IPS DF 4.7 (cell line): ENCODE measurements at regions not wholly inside any gene's neighbourhood (a gene's known extent, or its start where the extent isn't known, plus 50 kb on each side); places are given as distances from the start of the nearest gene placed in this dataset.
"Not testable (repeated sequence)": the region's sequence is repeated elsewhere in the genome, so short reads cannot be mapped to it uniquely, and the experiment has no call there.

ENCODE experiments used
- DNase-seq: peaks from one replicate; pipeline ENCODE4 v3.0.0-alpha.2; 2013; ENCODE audit warnings: low spot score; ENCODE audit errors: extremely low read depth

DNA sequence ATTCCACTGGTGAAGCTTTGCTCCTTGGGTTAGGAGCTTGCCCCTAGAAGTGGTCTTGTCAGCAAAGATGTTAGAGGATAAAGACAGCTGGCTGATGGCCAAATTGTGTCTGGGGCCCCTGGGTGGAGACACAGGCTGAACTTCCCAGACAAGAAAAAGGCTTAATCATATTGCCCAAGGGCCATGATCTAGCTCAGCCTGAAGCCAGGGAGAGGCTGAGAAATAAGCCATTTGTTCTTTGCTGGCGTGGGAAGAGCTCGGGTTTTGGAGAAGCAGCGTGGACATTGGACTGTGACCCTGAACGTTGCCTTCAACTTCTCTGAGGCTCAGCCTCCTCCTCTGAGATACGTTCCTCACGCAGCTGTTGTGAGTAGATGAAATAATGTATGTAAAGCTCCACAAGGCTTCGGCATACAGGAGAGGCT lies 153.0 kb downstream of the ZFP36L2 start:
- DNase-seq, result no peak

DNA sequence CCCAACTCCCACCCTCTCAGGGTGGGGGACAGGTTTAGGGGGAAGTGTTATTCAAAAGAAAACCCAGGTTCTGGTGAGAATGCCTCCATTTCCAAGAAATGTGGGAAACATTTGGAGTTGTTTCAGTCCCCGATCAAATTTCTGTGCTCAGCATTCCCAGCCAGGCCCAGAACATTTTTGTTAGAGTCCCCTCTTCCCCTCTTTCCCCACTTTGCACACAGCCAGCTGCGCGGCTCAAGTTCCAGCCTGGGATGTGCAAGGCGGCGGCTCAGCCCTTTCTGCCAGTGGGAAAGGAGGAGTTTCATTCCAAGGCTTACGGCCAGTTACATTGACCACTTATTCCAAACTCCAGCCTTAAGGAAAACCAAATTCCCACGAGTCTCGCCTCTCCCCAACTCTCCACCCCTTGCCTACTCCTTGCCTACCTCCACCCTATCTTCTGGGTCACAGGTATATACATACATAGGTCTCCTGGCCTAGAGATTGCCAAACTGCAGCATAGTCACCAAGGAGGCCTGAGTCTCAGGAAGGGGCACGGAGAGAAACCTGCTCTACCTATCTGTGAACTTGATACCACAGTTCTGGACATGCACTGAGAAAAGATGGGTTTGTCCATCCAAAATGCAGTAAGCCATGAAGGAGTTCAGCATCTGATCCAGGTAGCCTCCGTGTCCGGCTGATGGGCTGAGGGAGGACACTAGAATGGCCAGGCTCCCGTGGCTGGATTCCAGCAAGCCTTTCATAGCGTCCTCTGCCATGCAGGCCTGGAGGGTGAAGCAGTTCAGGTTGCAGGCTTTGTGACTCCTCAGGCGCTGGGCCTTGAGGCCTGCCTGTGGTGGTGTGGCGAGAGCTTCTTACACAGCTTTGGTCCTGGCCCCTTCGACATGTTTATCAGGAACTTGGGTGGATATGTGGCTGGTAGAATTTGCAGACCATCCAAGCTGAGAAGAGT lies 154.5 kb downstream of the ZFP36L2 start:
- DNase-seq, result no peak

DNA sequence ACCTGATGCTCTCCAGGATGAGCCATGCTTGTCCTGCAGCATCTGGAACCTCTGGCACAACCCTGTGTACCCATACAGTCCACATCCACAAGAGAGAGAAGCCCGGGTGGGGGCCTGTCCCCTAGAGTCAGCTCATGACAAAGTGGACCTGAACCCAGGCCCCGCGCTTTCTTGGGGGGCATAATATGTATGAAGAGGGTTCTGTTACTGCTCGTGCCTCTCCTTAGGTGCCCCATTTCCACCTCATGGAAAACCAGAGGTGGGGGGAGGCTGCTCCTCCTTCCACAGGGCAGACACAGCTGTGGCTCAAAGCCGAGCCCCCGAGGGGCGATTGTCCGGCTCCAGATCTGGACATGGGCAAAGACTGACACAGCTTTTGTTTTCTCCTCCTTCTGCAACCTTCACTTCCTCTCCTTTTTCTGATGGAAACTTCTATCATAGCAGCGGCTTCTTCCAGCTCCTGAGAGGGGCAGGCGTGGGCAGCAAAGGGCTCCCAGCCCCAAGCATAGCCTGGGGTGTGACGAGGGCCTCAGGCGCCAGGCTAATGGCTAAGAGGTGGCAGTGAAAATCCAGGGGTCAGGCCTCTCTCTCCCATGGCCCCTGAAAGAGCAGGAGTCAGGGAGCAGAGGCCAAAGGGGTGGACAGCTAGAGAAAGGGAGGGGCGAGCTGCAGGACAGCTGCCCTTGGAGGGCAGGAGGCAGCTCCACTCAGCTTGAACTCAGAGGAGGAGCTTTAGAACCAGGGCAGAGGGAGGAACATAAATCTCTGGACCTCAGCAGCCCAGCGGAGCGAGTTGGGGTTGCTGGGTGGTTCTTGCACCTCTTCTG lies 155.5 kb downstream of the ZFP36L2 start:
- DNase-seq, result no peak

DNA sequence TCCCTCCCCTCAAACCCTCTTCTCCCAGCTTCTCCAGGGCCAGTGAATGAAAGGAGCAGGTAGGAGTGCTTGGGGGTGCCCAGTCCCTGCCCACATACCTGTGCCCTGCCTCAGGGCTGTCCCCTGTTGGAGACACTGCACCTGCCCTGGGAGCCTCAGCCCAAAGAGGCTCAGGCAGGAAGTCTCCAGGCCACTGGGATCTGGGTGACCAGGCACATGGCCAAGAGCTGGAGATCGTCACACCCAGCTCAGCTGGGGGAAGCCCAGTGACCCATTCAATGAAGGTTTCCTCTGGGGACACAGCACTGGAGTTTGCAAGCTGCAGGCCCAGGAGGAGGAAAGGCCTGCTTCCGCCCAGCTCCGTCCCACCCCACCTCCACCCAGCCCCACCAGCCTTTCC lies 156.4 kb downstream of the ZFP36L2 start:
- no peak for DNase-seq

DNA sequence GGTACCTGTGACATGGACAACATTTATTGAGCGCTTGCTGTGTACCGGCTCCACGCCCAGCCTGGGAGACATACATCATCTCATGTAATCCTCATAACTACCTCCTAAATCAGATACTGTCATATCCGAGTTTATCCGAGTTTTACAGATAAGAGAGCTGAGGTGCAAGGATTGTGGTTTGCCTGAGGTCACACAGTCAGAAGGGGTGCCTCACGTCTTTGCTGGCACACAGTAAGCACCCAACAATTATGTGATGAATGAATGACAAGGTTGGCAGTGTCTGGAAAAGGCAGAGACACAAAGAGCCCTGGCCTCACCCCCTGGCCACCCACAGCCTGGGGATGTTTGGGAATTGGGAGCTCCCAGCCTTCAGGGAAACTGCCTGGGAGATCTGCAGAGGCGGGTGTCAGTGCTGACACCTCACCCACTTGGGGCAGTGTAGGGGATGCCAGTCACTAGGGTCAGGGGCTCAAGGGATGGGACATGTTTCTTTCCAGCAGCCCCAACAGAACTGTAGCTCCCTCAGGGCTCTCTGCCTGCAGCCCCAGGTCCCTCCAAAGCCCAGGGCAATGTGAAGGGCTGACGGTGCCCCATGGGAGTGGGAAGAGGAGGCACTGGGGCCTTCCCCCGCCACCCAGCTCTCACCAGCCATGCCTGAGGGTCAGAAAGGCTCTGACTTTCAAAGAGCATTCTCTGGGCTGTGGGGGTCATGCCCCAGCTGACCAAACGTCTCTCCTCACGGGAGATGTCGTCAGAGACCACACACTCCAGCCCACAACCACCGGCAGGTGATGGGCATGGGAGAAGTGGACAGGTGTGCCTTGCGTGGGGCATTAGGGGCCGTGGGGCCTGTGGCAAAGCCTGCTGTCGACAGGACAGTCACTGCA lies 157.5 kb downstream of the ZFP36L2 start:
- DNase-seq, result no peak

DNA sequence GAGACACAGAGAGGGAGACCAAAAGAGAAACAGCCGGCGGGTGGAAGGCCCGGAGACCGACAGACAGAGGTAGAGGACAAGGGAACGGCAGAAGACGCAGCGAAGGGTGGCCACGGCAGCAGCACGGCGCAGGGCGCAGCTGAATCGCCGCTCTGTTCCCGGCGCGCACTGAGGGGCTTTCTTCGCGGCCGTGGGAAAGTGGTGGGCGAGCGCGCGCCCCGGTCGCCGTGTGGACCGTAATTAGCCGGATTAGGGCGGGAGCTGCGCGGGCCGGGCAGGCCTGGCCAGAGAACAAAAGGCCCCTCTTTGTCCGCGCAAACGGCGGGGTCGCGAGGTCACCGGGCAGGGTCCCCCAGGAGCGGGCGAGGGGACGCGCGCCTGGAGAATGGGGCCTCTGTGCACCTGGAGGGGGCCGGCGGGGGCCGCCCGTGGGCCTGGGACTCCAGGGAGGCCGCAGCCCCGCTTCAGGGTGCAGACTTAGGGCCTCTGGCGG lies 158.3 kb downstream of the ZFP36L2 start:
- DNase-seq, result no peak

DNA sequence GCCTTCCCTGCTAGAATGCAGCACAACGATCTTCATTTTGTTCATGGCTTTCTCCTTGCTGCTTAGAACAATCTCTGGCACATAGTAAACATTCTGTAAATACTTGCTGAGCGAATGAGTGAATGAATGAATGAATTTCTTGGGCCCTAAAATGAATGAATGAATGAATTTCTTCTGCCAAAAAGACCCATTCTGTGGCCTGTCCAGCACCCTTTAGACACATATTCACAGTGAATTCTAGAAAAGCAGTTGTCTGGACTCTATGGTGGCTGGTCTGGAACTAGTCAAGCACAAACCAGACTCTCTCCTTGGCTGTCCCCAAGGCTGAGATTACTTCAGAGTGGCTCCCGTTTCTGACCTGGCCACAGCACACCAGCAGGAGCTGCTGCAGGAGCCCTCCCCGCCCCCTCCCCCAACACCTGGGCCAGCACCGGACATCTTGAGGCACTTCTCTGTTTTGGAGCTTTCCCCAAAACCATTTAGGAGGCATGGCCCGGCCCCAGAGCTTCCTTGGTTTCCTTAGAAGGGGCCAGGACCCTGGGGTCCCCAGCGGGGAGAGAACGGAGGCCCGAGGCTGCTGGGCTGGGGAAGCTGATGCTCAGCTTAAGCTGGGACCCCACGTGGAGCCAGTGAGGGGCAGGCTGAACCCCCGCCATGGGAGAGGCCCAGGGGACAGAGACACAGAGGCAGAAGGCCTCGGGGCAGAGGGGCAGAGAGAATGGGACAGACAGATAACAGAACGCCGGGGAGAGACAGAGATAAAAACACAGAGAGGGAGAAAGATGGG lies 159.0 kb downstream of the ZFP36L2 start:
- no peak for DNase-seq

DNA sequence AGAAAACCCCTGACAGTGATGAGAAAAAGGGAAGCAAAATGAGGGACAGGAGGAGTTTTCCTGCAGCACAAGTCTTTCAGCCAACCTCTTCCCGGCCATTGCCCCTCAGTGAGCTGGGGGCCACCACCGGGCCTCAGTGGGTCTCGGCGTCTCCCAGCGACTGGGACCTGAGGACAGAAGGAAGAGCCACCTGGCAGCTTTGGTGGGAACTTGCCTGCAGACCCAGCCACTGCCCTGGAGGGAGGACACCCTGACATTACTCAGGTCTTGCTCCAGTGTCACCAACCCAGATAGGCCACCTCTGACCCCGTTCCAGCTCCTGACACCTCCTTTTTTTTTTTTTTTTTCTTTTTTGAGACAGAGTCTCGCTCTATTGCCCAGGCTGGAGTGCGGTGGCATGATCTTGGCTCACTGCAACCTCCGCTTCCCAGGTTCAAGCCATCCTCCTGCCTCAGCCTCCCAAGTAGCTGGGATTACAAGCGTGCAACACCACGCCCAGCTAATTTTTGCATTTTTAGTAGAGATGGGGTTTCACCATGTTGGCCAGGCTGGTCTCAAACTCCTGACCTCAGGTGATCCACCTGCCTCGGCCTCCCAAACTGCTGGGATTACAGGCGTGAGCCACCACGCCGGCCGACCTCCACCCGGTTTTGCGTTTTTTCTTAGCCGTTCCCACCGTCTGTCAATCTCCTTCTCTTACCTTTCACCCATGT lies 159.7 kb downstream of the ZFP36L2 start:
- DNase-seq, result not testable (repeated sequence)

DNA sequence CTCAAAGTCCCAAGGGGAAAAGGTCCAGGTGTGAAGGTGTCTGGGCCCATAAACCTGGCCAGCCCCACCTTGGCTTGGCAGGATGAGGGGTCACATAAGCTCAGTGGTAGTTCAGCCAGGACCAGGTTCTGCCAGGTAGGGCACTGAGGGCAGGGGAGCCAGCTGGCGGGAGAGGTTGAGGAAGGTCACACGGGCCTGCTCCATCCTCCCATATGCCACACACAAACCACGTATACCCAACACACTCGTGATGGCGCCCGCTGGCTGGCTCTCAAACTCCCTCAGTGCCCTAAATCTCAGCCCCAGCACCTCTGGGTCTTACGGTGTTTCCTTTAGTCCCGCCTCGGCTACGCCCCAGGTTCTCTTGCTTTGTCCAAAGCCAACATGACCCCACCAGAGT lies 160.5 kb downstream of the ZFP36L2 start:
- DNase-seq, result no peak

DNA sequence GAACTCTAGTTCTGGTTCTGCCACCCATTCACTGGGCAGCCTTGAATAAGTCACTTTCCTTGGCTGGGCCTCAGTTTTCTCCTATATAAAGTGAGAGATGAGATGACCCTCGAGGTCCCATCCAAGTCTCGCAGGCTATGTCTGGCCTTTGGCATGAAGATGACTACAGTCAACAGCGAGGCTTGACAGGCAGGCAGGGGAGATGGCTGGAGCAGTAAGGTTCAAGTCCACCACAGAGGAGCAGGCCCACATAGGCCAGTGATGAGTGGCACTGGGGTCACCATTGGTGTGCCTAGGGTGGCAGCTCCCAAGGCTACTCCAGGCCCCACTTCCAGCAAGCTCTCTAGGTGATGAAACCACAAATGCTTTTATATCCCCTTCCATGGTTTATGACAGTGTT lies 161.4 kb downstream of the ZFP36L2 start:
- no peak for DNase-seq

DNA sequence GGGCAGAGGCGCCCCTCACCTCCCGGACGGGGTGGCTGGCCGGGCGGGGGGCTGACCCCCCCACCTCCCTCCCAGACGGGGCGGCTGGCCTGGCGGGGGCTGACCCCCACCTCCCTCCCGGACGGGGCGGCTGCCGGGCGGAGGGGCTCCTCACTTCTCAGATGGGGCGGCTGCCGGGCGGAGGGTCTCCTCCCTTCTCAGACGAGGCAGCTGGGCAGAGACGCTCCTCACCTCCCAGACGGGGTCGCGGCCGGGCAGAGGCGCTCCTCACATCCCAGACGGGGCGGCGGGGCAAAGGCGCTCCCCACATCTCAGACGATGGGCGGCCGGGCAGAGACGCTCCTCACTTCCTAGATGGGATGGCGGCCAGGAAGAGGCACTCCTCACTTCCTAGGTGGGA lies 163.3 kb downstream of the ZFP36L2 start:
- DNase-seq, result not testable (repeated sequence)

DNA sequence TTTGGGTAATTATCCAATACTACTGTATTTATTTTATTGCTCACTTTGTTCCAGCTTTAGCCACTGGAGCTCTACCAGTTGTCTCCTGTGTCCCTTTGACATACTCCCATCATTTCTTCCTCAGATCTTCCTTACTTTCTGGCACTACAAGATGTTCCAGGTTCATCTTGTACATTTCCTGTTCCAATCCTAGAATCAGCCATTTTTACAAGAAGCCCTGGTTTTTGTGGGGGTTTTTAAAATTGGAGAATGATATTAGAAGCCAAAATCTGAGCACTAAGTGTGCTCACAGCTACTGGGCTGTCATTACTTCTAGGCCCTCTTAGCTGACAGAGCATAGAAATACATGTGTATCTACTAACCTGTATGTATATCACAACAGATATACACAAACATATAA lies 164.3 kb downstream of the ZFP36L2 start:
- DNase-seq, result no peak

DNA sequence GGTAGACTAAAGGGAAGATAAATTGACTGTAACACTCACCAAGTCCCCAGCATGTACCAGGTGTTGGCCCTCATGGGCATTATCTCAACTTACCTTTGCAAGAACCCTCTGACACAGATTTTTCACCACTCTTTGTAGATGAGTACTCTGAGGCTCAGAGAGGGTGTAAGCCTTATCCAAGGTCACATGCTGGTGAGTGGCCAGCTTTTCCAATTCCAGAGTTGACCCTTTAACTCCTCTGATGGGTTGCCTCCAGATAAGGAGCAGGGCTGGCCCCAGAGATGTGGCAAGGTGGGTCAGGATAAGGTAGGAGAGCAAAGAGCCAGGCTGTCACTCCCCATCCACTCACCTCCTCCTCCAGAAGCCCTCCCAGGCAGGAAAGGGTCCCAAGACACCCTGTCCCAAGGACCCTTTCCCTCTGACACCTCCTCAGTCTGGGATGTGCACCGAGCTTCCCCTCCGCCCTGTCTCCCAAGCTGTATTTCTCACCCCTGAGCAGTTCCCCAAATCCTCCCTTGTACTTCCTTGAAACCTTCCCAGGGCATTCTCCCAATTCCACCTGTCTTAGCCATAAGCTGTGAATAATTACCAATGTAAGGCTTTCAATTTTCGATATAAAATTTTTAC lies 165.9 kb downstream of the ZFP36L2 start:
- DNase-seq, result no peak

DNA sequence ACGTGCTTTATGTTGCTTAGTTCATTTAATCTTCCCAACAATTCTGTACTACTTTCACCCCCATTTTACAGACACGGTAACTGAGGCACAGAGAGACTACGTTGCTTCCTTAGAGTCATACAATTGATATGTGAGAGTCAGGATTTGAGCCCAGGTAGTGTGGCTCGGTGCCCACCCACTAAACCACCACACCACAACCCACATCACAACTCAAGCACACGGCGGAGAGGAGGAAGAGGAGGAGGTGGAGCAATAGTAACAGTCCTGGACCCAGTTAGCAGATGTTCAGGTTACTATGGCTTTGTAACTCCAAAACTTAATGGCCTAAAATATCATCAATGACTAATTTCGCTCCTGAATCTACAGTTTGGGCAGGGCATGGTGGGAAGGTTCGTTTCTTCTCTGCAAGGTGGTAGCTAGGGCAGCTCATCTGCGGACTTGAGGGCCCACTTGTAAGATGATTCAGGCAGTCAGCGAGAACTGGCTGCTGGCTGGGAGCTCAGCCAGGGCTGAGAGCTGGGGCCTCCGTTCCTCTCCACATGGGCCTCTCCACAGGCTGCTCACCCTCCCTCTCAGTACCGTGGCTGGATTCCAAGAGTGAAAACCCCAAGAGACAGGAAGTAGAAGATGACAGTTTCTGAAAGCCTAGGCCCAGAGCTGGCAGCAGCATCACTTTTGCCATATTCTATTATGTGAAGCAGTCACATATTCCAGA lies 167.1 kb downstream of the ZFP36L2 start:
- DNase-seq, result no peak

DNA sequence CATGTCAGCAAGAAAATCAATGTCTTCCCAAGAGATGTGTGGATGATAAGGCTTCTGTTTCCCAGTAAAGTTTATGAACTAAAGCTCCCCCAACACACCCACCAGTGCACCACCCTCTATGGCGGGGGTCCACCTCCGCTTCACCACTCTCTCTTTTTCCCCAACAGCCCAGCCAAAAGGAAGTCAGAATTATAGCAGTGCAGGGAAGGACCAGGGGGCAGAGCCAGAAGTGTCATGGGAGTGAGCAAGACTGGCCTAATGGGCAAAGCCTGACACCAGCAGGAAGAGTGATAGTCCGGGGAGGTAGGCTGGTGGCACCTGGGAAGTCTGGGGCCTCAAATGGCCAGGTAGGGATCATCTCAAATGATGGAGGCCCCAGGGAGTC lies 167.7 kb downstream of the ZFP36L2 start:
- DNase-seq, result no peak

DNA sequence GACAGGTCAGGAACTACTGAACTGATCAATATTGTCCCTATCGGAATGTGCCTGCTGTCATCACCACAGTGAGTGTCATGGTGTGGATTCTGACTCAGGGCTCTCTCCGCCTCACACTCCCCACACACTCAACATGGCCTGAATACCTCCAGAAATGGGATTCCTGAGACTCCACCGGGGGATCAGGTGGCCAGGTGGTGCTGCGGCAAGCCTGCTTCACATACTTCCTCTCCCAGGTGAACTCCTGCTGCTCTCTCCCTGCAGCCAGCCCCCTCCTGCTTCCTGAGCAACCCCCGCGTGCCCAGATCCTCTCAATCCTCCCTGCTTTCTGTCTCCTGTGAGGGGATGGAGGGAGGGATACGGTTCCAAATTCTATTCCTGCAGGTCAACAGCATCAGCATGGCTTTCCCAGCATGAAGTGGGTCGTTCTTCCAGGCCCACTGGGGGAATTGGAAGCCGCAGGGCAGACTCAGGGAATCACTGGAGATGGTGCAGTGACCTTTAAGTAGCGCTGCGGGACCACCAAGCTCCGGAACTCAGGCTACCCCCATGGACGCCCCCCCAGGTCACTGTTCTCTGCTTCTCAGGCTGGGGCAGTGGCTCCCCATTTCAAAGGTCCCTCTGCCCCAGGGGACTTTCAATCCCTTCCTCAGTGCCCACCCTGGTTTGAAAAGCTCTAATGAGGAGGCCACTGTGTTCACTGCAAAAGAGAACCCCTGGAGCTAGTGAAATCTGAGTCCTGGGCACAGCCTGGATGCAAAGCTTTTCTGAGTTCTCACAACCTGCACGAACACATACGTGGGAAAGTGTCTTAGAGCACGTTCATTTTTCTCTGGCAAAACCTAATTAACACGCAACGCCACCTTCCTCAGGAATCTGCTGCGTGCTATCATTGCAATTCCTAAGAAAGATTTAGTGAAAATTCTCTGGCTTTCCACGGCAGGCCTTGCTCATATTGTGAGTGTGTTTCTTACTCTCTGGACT lies 168.4 kb downstream of the ZFP36L2 start:
- DNase-seq, result no peak

DNA sequence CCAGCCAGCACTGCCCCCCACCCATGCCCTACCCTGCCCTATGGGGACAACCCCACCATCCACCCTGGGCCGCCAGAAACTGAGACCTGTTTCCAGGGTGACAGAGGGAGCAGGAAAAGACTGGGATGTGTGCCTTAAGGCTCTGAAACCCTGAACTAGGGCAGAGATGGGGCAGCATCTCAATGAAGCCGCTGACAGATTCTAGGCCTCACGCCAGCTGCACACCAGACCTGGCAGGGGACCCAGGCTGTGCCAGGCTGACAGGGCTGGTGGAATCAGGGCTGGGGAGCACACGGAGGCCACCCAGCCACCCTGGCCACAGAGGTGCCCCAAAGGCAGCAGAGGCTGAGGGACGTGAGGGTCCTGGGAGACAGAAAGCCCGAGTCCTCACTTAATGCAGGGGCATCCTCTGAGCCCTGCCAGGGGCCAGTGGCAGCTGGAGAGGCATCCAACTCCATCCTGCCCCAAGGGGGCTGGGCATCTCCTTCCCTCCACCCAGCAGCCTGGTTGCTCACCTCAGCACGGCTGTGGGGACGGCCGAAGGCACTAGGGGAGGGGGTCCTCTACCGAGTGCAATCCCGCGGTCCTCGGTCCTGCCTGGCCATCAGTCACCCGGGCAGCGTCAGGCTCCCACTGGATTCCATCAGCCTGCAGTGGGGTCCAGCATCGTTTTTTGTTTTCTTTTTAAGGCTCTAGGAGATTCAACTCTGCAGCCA lies 169.2 kb downstream of the ZFP36L2 start:
- DNase-seq, result no peak
